ENCODE measurements at regions not wholly inside any gene's neighbourhood (a gene's known extent, or its start where the extent isn't known, plus 50 kb on each side); places are given as distances from the start of the nearest gene placed in this dataset.

GRCh38 chr16:85344502-85345128, 232.3 kb upstream of the CIBAR2 start:
- H3K23me2 ChIP-seq (ENCODE audit: insufficient read length, low read depth, low read length, poor library complexity, severe bottlenecking) = no peaks in the 10 kb centered on the region
- no peak overlapping the region for H3T11ph ChIP-seq (ENCODE audit: low read length)
- no peaks in the 10 kb centered on the region for H3K79me2 ChIP-seq (ENCODE audit: insufficient read depth, low read length)
- peaks cover 0 to 6% of the 10 kb centered on the region in 2 experiments; a peak in 2 of 4 replicates for H3K4me1 Mint-ChIP-seq
- H2BK20ac ChIP-seq (ENCODE audit: low read depth, low read length, poor library complexity, severe bottlenecking) = no peak overlapping the region
- no peaks in the 10 kb centered on the region for H4K20me1 ChIP-seq (ENCODE audit: control insufficient read depth, insufficient read depth, insufficient read length)
- H3K9me3 ChIP-seq (ENCODE audit: control insufficient read depth, low read depth, low read length) = no peaks in the 10 kb centered on the region
- H4K91ac ChIP-seq (ENCODE audit: insufficient read length, low read depth, low read length) = no peak overlapping the region
- no peaks in the 10 kb centered on the region for H3K36me3 Mint-ChIP-seq (ENCODE audit: insufficient read depth in 1 of 3, low read depth in 3 of 3)
- no peak overlapping the region for H3K27ac Mint-ChIP-seq
- H4K5ac ChIP-seq (ENCODE audit: insufficient read length, low read depth, low read length) = no peak overlapping the region
- H3K79me1 ChIP-seq (ENCODE audit: insufficient read depth, low read depth, low read length, poor library complexity, severe bottlenecking) = no peaks in the 10 kb centered on the region
- H3K4me3 Mint-ChIP-seq = no peak overlapping the region
- no peak overlapping the region for H3K27ac ChIP-seq (ENCODE audit: insufficient read length, low read depth, low read length)
- no peaks in the 10 kb centered on the region for H3K4me1 ChIP-seq (ENCODE audit: insufficient read depth, low read length)
- WGBS (ENCODE audit: extremely low coverage, insufficient read length, low lambda C conversion rate) = no CpG with 5 or more reads among the region's 17 CpGs
- no peaks in the 10 kb centered on the region; a peak in 2 of 5 replicates for H3K9me3 Mint-ChIP-seq
- no peak overlapping the region for H2AFZ ChIP-seq (ENCODE audit: low read length)
- no peaks in the 10 kb centered on the region for H3K27me3 ChIP-seq (ENCODE audit: insufficient read depth, low read length)
- no peak overlapping the region for H2BK15ac ChIP-seq (ENCODE audit: low read depth, low read length)
- no peak overlapping the region for H3K9ac ChIP-seq (ENCODE audit: extremely low read depth, insufficient read length, low read length)
- no peak for DNase-seq
- H3K27me3 Mint-ChIP-seq (ENCODE audit: low read depth) = peaks cover 27% of the 10 kb centered on the region
- no peak overlapping the region for H3K56ac ChIP-seq (ENCODE audit: insufficient read length, low read depth, low read length)
- H3K4ac ChIP-seq (ENCODE audit: low read depth, low read length) = no peak overlapping the region
- no peak overlapping the region for H3K4me2 ChIP-seq (ENCODE audit: insufficient read depth, insufficient read length, low read length)
- no peak overlapping the region for H2BK5ac ChIP-seq (ENCODE audit: insufficient read length, low read length)
- H2AK5ac ChIP-seq (ENCODE audit: insufficient read length, low read length) = no peak overlapping the region
- no peak overlapping the region for H3K23ac ChIP-seq (ENCODE audit: insufficient read length, low read depth, low read length)
- H2BK120ac ChIP-seq (ENCODE audit: low read depth, low read length, poor library complexity, severe bottlenecking) = no peak overlapping the region
- no peak overlapping the region for H4K8ac ChIP-seq (replicated peaks; ENCODE audit: insufficient read length, low read depth, low read length)
- TF ChIP-seq CTCF (conservative IDR thresholded peaks at IDR 0.05) = no peak
- H2BK12ac ChIP-seq (ENCODE audit: insufficient read length, low read depth, low read length) = no peak overlapping the region
- H3K14ac ChIP-seq (ENCODE audit: insufficient read depth, low read length) = no peak overlapping the region; the same call in 1 of the 2 replicates
- no peak overlapping the region for H3K18ac ChIP-seq (ENCODE audit: insufficient read length, low read depth, low read length)

Data from H9 (cell line).